Heart right ventricle (tissue), 16 donors: ENCODE measurements at regions not wholly inside any gene's neighbourhood (a gene's known extent, or its start where the extent isn't known, plus 50 kb on each side); places are given as distances from the start of the nearest gene placed in this dataset.

ENCODE experiments used
- ATAC-seq, 8 donors: fragments of 200-7000 bp; cut with Tn5 transposase; one replicate each; pipeline ENCODE4 v1.9.1; 2020; ENCODE audit warnings: mild to moderate bottlenecking in 8 of 8, moderate library complexity in 8 of 8, moderate number of reproducible peaks in 1 of 8
- DNase-seq, 2 donors: peaks; one replicate each; pipeline ENCODE4 v3.0.0-alpha.2; 2020
- H3K27ac ChIP-seq, 10 donors: fragments of 200-600 bp; sonication (generic) in 2 of 10; one replicate each; pipeline versions ENCODE4 v1.5.0 to v1.8.0; 2020 to 2022; ENCODE audit warnings: mild to moderate bottlenecking in 3 of 10
- H3K27me3 ChIP-seq, 7 donors: fragments of 200-600 bp; one replicate each; pipeline ENCODE4 v1.8.0; 2021 to 2022; ENCODE audit warnings: mild to moderate bottlenecking in 2 of 7
- H3K36me3 ChIP-seq, 9 donors: fragments of 200-600 bp; sonication (generic) in 1 of 9; one replicate each; pipeline versions ENCODE4 v1.5.0 to v1.8.0; 2020 to 2022; ENCODE audit warnings: mild to moderate bottlenecking in 2 of 9
- H3K4me1 ChIP-seq, 9 donors: fragments of 200-600 bp; sonication (generic) in 1 of 9; one replicate each; pipeline versions ENCODE4 v1.5.0 to v1.8.0; 2020 to 2022; ENCODE audit warnings: mild to moderate bottlenecking in 4 of 9
- H3K4me3 ChIP-seq, 10 donors: fragments of 200-600 bp; sonication (generic) in 2 of 10; one replicate each; pipeline versions ENCODE4 v1.5.0 to v1.8.0; 2020 to 2022; ENCODE audit warnings: mild to moderate bottlenecking in 7 of 10, moderate library complexity in 2 of 10
- H3K9me3 ChIP-seq, 11 donors: fragments of 200-600 bp in 10 of 11; sonication (generic) in 2 of 11; one replicate each; pipeline versions ENCODE4 v1.5.0 to v1.8.0; 2013 to 2022; ENCODE audit warnings: mild to moderate bottlenecking in 2 of 11, control low read depth in 1 of 11, moderate library complexity in 1 of 11
- WGBS, 2 donors: extraction: QIAGEN DNeasy Blood & Tissue Kit; methylation state at CpG; one replicate each; pipeline ENCODE4 v1.1.7; 2013; ENCODE audit warnings: inconsistent platforms in 1 of 2; 5-methylcytosine and 5-hydroxymethylcytosine counted together
- intact Hi-C, 10 donors: fragments of 100-400 bp; cut with DNase I; formaldehyde crosslinking; loops; one replicate each; pipeline versions ENCODE4 v1.11.1 to v1.14.2; 2022
- TF ChIP-seq, protein P1 (sequence below), 9 donors: fragments of 200-600 bp; sonication (generic) in 2 of 9; IDR thresholded peaks; one replicate each; pipeline versions ENCODE4 v1.5.0 to v1.8.0; 2021 to 2022; ENCODE audit warnings: antibody characterized with exemption in 9 of 9, mild to moderate bottlenecking in 5 of 9, moderate library complexity in 1 of 9
- donor health status: Arrhythmogenic right ventricular cardiomyopathy.
- donor health status: ischemic (EF 13 %, LVEDD 7.1; RV severe dilation, severe dysfunction).
- donor health status: healthy with polysubstance abuse.
- donor health status: DM: no; HTN: yes; CAD: no.
- donor health status: DM: no; HTN: no; CAD: no.
- donor health status: ischemic (EF 25% LVEDD 6.9; RV normal size, moderate dysfunction).
- donor health status: ischemic (EF 25% LVEDD 5.7; RV mildly dilated, moderate dysfunction).
- donor health status: healthy.
- donor health status: DM: yes; HTN: yes; CAD: no.
- donor health status: Ischemic cardiomyopathy.
- donor health status: ischemic (EF 35%, LVEDD 5.7; RV mildly dilated, moderate dysfunction).
- donor health status: nonischemic (EF 11% LVEDD 7.7; RV severe dilation, severe dysfunction).
- donor health status: DM: yes; HTN: yes; CAD: no.
- donor health status: PGD.
- donor health status: ischemic (EF 29% LVEDD 5.4; RV normal size, mild dysfunction).
- donor health status: nonischemic (EF 23%, LVEDD 6.1; RV moderate dilation, normal function).

DNA sequence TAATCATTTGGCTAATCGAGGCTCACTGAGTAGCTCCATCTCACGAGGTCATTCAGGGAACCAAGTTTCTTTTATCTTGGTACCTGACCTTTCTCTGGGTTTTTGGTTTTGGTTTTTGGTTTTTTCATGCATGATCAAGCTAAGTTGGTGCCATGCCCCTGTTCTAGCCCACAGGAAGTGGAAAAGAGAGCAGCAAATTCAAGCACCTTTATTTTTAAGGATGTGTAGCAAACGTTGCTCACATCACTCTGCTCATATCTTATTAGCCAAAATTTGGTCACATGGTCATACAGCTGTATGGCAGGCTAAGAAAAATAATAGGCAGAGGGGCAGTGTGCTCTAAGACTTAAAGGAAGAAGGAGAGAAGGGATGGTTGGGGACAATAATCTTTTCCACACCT is 593.5 kb downstream of the DIAPH3 start:
- WGBS, 2 donors, result 74 to 80% methylated on average over 3 of the region's 3 CpGs
- ATAC-seq (no peak), DNase-seq (no peak)
- intact Hi-C loops, result no loop called here
- H3K36me3 ChIP-seq, result no peaks in the 10 kb centered on the region
- H3K4me1 ChIP-seq, result peaks cover 0 to 3% (median 0%) of the 10 kb centered on the region in 9 donors
- H3K27ac ChIP-seq, result no peak overlapping the region
- peaks cover 0 to 22% (median 0%) of the 10 kb centered on the region in 11 donors for H3K9me3 ChIP-seq
- no peak overlapping the region for H3K4me3 ChIP-seq
- H3K27me3 ChIP-seq, result no peaks in the 10 kb centered on the region
- TF ChIP-seq, protein P1, sequence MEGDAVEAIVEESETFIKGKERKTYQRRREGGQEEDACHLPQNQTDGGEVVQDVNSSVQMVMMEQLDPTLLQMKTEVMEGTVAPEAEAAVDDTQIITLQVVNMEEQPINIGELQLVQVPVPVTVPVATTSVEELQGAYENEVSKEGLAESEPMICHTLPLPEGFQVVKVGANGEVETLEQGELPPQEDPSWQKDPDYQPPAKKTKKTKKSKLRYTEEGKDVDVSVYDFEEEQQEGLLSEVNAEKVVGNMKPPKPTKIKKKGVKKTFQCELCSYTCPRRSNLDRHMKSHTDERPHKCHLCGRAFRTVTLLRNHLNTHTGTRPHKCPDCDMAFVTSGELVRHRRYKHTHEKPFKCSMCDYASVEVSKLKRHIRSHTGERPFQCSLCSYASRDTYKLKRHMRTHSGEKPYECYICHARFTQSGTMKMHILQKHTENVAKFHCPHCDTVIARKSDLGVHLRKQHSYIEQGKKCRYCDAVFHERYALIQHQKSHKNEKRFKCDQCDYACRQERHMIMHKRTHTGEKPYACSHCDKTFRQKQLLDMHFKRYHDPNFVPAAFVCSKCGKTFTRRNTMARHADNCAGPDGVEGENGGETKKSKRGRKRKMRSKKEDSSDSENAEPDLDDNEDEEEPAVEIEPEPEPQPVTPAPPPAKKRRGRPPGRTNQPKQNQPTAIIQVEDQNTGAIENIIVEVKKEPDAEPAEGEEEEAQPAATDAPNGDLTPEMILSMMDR (IDR thresholded peaks at IDR 0.05), result no peak

- ATAC-seq (no peak), DNase-seq (no peak)
- H3K9me3 ChIP-seq, result no peaks in the 10 kb centered on the region
- H3K4me3 ChIP-seq, result no peak overlapping the region
- TF ChIP-seq, protein P1 (IDR thresholded peaks at IDR 0.05), result no peak
- H3K27me3 ChIP-seq, result no peaks in the 10 kb centered on the region
- no peaks in the 10 kb centered on the region for H3K36me3 ChIP-seq
- intact Hi-C loops, result no loop called here
- H3K4me1 ChIP-seq, result no peaks in the 10 kb centered on the region
- 86 to 92% methylated on average over 2 of the region's 2 CpGs for WGBS, 2 donors
- H3K27ac ChIP-seq, result no peak overlapping the region
These were observed 579.6 kb downstream of the DIAPH3 start for GRCh38 chr13:59584101-59584500.

- DNase-seq (no peak), ATAC-seq (no peak)
- Histone ChIP-seq H3K9me3 (no peaks in the 10 kb centered on the region), H3K4me1 (no peaks in the 10 kb centered on the region), H3K4me3 (no peak overlapping the region), H3K27ac (no peak overlapping the region), H3K27me3 (no peaks in the 10 kb centered on the region), H3K36me3 (no peaks in the 10 kb centered on the region)
- TF ChIP-seq, protein P1 (IDR thresholded peaks at IDR 0.05), result no peak
- 83 to 91% methylated on average over 10 of the region's 10 CpGs for WGBS, 2 donors
- intact Hi-C loops, result no loop called here
These were observed 578.7 kb downstream of the DIAPH3 start for GRCh38 chr13:59584761-59585670.

GRCh38 chr13:59587030-59587429 is 576.7 kb downstream of the DIAPH3 start:
- no peak for ATAC-seq
- Histone ChIP-seq H3K4me3 (no peak overlapping the region), H3K9me3 (no peaks in the 10 kb centered on the region), H3K36me3 (no peaks in the 10 kb centered on the region), H3K4me1 (no peaks in the 10 kb centered on the region), H3K27me3 (no peaks in the 10 kb centered on the region), H3K27ac (no peak overlapping the region)
- TF ChIP-seq, protein P1 (IDR thresholded peaks at IDR 0.05), result no peak
- WGBS, 2 donors, result 61 to 81% methylated on average over 3 of the region's 3 CpGs
- intact Hi-C loops, result no loop called here
- no peak for DNase-seq
